Dendritic cell treated with granulocyte-macrophage colony-stimulating factor and Interleukin-4, amounts not matched to agents 40 ng/mL and 50 ng/mL, for 4 days (primary cell): ENCODE measurements at regions not wholly inside any gene's neighbourhood (a gene's known extent, or its start where the extent isn't known, plus 50 kb on each side); places are given as distances from the start of the nearest gene placed in this dataset.
"Not testable (repeated sequence)": the region's sequence is repeated elsewhere in the genome, so short reads cannot be mapped to it uniquely, and the experiment has no call there.

Experiments
- H3K27ac Mint-ChIP-seq: one replicate; pipeline ENCODE4 v1.8.0; 2022; ENCODE audit warnings: mild to moderate bottlenecking, mixed read lengths
- H3K27me3 Mint-ChIP-seq: one replicate; pipeline ENCODE4 v1.8.0; 2022; ENCODE audit warnings: mild to moderate bottlenecking, mixed read lengths
- H3K36me3 Mint-ChIP-seq: one replicate; pipeline ENCODE4 v1.8.0; 2022; ENCODE audit warnings: low read depth, mixed read lengths
- H3K4me1 Mint-ChIP-seq: one replicate; pipeline ENCODE4 v1.8.0; 2022; ENCODE audit warnings: low read depth, mixed read lengths
- H3K4me3 Mint-ChIP-seq: one replicate; pipeline ENCODE4 v1.8.0; 2022; ENCODE audit warnings: mild to moderate bottlenecking, moderate library complexity, mixed read lengths
- H3K9me3 Mint-ChIP-seq: one replicate; pipeline ENCODE4 v1.8.0; 2022; ENCODE audit warnings: mixed read lengths
- intact Hi-C: fragments of 100-400 bp; cut with micrococcal nuclease; formaldehyde crosslinking; loops from one replicate; pipeline ENCODE4 v1.15.0; 2022

DNA sequence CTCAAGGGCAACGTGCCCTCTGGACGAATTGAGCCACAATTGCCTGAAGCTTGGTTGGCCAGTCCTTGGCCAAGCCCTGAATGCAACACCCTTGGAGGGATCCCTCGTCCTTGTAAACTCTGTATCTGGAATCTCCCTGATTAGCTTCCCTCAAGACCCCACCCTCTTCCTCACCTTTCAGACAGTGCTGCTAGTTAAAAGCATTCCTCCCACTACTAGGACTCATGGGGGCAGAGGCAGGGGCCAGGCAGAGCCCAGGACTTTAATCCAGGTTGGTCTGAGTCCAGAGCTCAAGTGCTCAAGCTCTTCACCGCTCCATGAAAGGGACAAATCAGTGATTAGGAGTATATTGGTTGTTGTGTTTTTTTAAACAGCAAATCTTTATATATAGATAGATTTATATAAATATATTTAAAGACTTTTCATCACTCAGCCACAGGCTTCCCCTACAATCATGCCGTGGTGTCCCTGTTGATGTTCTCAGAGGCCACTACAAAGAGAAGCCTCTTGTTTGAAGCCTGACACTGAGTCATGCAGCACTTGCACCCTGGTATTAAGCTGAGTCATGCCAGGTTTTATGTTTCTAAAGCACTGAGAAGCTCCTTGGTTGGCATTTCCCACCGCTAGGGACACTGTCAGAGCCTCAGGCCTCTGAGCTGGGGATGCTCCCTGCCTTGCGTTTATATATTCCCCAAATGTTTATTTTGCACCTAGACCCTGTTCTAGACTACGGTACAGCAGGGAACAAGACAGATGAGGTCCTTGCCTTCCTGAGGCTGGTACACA lies 53.8 kb upstream of the GSC start:
- H3K27ac Mint-ChIP-seq = no peak overlapping the region
- intact Hi-C loops = no loop called here
- H3K4me1 Mint-ChIP-seq = no peaks in the 10 kb centered on the region
- H3K9me3 Mint-ChIP-seq = no peaks in the 10 kb centered on the region
- H3K36me3 Mint-ChIP-seq = no peaks in the 10 kb centered on the region
- no peak overlapping the region for H3K4me3 Mint-ChIP-seq
- H3K27me3 Mint-ChIP-seq = peaks cover 1% of the 10 kb centered on the region

DNA sequence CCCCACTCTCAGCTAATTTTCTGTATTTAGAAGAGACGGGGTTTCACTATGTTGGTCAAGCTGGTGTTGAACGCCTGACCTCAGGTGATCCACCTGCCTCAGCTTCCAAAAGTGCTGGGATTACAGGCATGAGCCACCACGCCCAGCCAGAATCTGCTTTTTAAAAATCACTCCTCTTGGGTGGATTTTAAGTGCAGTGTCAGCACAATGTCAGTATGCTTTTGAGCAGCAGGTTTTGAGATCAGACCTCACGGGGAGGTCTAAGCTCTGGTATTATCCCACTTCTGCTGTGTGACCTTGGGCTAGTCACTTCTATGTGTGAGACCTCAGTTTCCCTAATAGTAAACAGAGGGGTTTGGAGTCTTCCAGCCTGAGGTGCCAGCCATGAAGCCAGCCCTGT lies 51.8 kb upstream of the GSC start:
- no peaks in the 10 kb centered on the region for H3K4me1 Mint-ChIP-seq
- peaks cover 1% of the 10 kb centered on the region for H3K27me3 Mint-ChIP-seq
- intact Hi-C loops = no loop called here
- H3K9me3 Mint-ChIP-seq = no peaks in the 10 kb centered on the region
- H3K27ac Mint-ChIP-seq = no peak overlapping the region
- no peak overlapping the region for H3K4me3 Mint-ChIP-seq
- no peaks in the 10 kb centered on the region for H3K36me3 Mint-ChIP-seq

DNA sequence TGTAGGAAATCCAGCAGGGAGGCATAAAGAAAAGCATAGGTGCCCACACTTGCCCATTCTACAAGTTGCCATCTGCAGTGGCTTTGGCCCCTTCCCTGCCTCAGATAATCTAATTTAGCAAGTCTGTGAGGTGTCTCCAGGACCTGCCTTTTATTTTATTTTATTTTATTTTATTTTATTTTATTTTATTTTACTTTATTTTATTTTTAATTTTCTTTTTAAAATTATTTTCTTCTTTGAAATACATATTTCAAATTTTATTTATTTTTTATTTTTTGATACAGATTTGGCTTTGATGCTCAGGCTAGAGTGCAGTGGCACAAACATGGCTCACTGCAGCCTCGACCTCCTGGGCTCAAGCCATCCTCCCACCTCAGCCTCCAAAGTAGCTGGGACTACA lies 51.0 kb upstream of the GSC start:
- intact Hi-C loops, H3K36me3 Mint-ChIP-seq, H3K27me3 Mint-ChIP-seq, H3K27ac Mint-ChIP-seq, H3K4me1 Mint-ChIP-seq, H3K4me3 Mint-ChIP-seq, H3K9me3 Mint-ChIP-seq: not testable (repeated sequence)
